ENCODE measurements at regions not wholly inside any gene's neighbourhood (a gene's known extent, or its start where the extent isn't known, plus 50 kb on each side); places are given as distances from the start of the nearest gene placed in this dataset.

DNA sequence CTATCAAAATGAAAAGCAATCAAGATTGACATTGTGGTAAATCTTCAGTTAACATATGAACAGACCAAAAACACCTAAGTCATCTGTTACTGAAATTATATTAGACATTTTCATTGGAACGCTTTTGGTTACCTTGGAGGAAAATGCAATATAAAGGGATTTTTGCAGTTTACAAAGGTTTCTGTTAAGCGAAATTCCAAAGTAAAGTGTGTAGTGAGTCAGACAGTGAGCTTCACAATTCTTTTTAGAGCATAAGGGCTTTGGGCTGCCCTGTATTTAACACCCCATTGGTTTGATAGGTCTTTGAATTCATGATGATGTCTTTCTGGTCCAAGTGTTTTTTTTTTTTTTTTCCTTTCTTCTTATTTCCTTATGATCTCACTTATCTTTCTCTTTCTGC is 462.8 kb downstream of the EDEM1 start:
- Histone ChIP-seq H3K4me3 (replicated peaks in 1 of 3; ENCODE audit: insufficient read depth in 1 of 3, low read depth in 1 of 3, low read length in 3 of 3) (no peak overlapping the region), H3K4me2 (ENCODE audit: insufficient read depth, low read length) (no peak overlapping the region), H3K36me3 (ENCODE audit: control insufficient read depth in 2 of 2, extremely low read depth in 1 of 2, insufficient read depth in 2 of 2, low read length in 2 of 2) (no peaks in the 10 kb centered on the region), H3K9ac (replicated peaks; ENCODE audit: extremely low read depth, insufficient read depth, low read length) (no peak overlapping the region), H4K20me1 (replicated peaks; ENCODE audit: control insufficient read depth, extremely low read depth, insufficient read depth, low read length) (no peaks in the 10 kb centered on the region), H2AFZ (ENCODE audit: low read depth, low read length) (no peak overlapping the region), H3K79me2 (ENCODE audit: control insufficient read depth, insufficient read depth, low read length) (no peaks in the 10 kb centered on the region), H3K4me1 (ENCODE audit: control insufficient read depth, extremely low read depth, insufficient read depth, low read length) (no peaks in the 10 kb centered on the region), H3K27ac (ENCODE audit: insufficient read depth, low read depth, low read length) (no peak overlapping the region), H3K9me1 (replicated peaks; ENCODE audit: control insufficient read depth, extremely low read depth, insufficient read depth, low read length) (no peaks in the 10 kb centered on the region), H3K27me3 (ENCODE audit: control insufficient read depth in 2 of 2, insufficient read depth in 2 of 2, low read length in 2 of 2) (no peaks in the 10 kb centered on the region), H3K9me3 (replicated peaks; ENCODE audit: control insufficient read depth, insufficient read depth, low read length) (no peaks in the 10 kb centered on the region)
- FAIRE-seq (no peak), DNase-seq (ENCODE audit: low read depth, low spot score) (no peak)
- POLR2A ChIA-PET = no interaction called here
- BruUV-seq (replicated peaks) = no TSS peak
- CTCF ChIA-PET = no interaction called here
- intact Hi-C loops (cut with micrococcal nuclease) = no loop called here
- TF ChIP-seq JUN (IDR thresholded peaks at IDR 0.05; ENCODE audit: borderline replicate concordance, insufficient read depth, insufficient read length, low read depth) = no peak
- no peak for TF ChIP-seq POLR2AphosphoS5 (IDR thresholded peaks at IDR 0.05; ENCODE audit: insufficient read depth, low read depth, low read length)
- no peak for TF ChIP-seq MYC (IDR thresholded peaks at IDR 0.05; ENCODE audit: low read depth, low read length)
- TF ChIP-seq, protein P1, sequence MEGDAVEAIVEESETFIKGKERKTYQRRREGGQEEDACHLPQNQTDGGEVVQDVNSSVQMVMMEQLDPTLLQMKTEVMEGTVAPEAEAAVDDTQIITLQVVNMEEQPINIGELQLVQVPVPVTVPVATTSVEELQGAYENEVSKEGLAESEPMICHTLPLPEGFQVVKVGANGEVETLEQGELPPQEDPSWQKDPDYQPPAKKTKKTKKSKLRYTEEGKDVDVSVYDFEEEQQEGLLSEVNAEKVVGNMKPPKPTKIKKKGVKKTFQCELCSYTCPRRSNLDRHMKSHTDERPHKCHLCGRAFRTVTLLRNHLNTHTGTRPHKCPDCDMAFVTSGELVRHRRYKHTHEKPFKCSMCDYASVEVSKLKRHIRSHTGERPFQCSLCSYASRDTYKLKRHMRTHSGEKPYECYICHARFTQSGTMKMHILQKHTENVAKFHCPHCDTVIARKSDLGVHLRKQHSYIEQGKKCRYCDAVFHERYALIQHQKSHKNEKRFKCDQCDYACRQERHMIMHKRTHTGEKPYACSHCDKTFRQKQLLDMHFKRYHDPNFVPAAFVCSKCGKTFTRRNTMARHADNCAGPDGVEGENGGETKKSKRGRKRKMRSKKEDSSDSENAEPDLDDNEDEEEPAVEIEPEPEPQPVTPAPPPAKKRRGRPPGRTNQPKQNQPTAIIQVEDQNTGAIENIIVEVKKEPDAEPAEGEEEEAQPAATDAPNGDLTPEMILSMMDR (IDR thresholded peaks at IDR 0.05; ENCODE audit: extremely low read depth in 1 of 2, insufficient read depth in 1 of 2, low read depth in 1 of 2, low read length in 2 of 2) = no peak
- no peak for TF ChIP-seq GATA2 (IDR thresholded peaks at IDR 0.05; ENCODE audit: insufficient read depth, insufficient read length, low read depth, low read length)
- dilution Hi-C loops (cut with MboI; ENCODE audit: extremely low pct_ligation_motif_present, low sequenced_read_pairs) = no loop called here

DNA sequence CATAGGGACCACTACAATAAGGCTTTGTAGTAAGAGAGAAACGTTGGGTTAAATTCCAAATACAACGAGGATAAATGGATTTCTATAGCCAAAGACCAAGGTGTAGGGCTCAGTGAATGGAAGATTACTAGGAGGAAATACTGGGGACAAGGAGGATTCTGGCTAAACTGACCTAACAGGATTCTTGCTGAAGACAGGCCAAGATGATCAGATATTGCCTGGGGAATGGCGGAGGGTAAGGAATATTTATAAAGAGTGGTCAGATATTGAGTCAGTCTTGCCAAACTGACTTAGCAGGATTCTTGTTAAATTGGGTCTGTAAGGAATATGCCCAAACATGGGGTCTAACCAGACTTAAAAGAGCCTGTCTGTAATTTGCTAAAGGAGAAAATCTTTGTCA is 463.8 kb downstream of the EDEM1 start:
- intact Hi-C loops (cut with micrococcal nuclease) = no loop called here
- FAIRE-seq = no peak

More for the DNA sequence above, 463.8 kb downstream of the EDEM1 start:
- CTCF ChIA-PET = no interaction called here
- BruUV-seq (replicated peaks) = no TSS peak
- Histone ChIP-seq H3K4me2 (ENCODE audit: insufficient read depth, low read length) (no peak overlapping the region), H3K36me3 (ENCODE audit: control insufficient read depth in 2 of 2, extremely low read depth in 1 of 2, insufficient read depth in 2 of 2, low read length in 2 of 2) (no peaks in the 10 kb centered on the region), H3K27ac (ENCODE audit: insufficient read depth, low read depth, low read length) (no peak overlapping the region), H3K79me2 (ENCODE audit: control insufficient read depth, insufficient read depth, low read length) (no peaks in the 10 kb centered on the region), H4K20me1 (replicated peaks; ENCODE audit: control insufficient read depth, extremely low read depth, insufficient read depth, low read length) (no peaks in the 10 kb centered on the region), H3K4me3 (replicated peaks in 1 of 3; ENCODE audit: insufficient read depth in 1 of 3, low read depth in 1 of 3, low read length in 3 of 3) (no peak overlapping the region), H3K4me1 (ENCODE audit: control insufficient read depth, extremely low read depth, insufficient read depth, low read length) (no peaks in the 10 kb centered on the region), H3K9me3 (replicated peaks; ENCODE audit: control insufficient read depth, insufficient read depth, low read length) (peaks cover 2% of the 10 kb centered on the region), H3K9me1 (replicated peaks; ENCODE audit: control insufficient read depth, extremely low read depth, insufficient read depth, low read length) (no peaks in the 10 kb centered on the region), H3K27me3 (ENCODE audit: control insufficient read depth in 2 of 2, insufficient read depth in 2 of 2, low read length in 2 of 2) (no peaks in the 10 kb centered on the region), H3K9ac (replicated peaks; ENCODE audit: extremely low read depth, insufficient read depth, low read length) (no peak overlapping the region), H2AFZ (ENCODE audit: low read depth, low read length) (no peak overlapping the region)
- no peak for DNase-seq (ENCODE audit: low read depth, low spot score)
- TF ChIP-seq POLR2A (IDR thresholded peaks at IDR 0.05; ENCODE audit: low read depth, low read length) (no peak), JUN (IDR thresholded peaks at IDR 0.05; ENCODE audit: borderline replicate concordance, insufficient read depth, insufficient read length, low read depth) (no peak), FOS (IDR thresholded peaks at IDR 0.05; ENCODE audit: borderline replicate concordance, insufficient read depth, low read length) (no peak), GATA2 (IDR thresholded peaks at IDR 0.05; ENCODE audit: insufficient read depth, insufficient read length, low read depth, low read length) (no peak), EZH2 (IDR thresholded peaks at IDR 0.05; ENCODE audit: borderline replicate concordance, low read depth, low read length, severe bottlenecking) (no peak), POLR2AphosphoS5 (IDR thresholded peaks at IDR 0.05; ENCODE audit: insufficient read depth, low read depth, low read length) (no peak), MYC (IDR thresholded peaks at IDR 0.05; ENCODE audit: low read depth, low read length) (no peak)
- TF ChIP-seq, protein P1 (IDR thresholded peaks at IDR 0.05; ENCODE audit: extremely low read depth in 1 of 2, insufficient read depth in 1 of 2, low read depth in 1 of 2, low read length in 2 of 2) = no peak
- TF ChIP-seq, protein P2, sequence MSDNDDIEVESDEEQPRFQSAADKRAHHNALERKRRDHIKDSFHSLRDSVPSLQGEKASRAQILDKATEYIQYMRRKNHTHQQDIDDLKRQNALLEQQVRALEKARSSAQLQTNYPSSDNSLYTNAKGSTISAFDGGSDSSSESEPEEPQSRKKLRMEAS (IDR thresholded peaks at IDR 0.05; ENCODE audit: insufficient read depth, insufficient read length) = no peak
- POLR2A ChIA-PET = no interaction called here
- dilution Hi-C loops (cut with MboI; ENCODE audit: extremely low pct_ligation_motif_present, low sequenced_read_pairs) = no loop called here

All from endothelial cell of umbilical vein (primary cell).